Panc1 (cell line): ENCODE measurements at regions not wholly inside any gene's neighbourhood (a gene's known extent, or its start where the extent isn't known, plus 50 kb on each side); places are given as distances from the start of the nearest gene placed in this dataset.

Source experiments
- ATAC-seq: fragments of 200-7000 bp; cut with Tn5 transposase; 2 replicates; pipeline ENCODE4 v1.9.1; 2020; ENCODE audit warnings: mild to moderate bottlenecking, moderate library complexity
- BruUV-seq: library from RNA; stranded (reverse); fragments of 400-500 nt; replicated peaks from 2 replicates; lab custom pipeline; 2021; lab: Mats Ljungman, UMichigan
- CTCF ChIA-PET: fragments of 300-600 bp; sonication (Branson Sonifier 250); formaldehyde crosslinking; loops from one replicate; lab custom pipeline; 2022; ENCODE audit warnings: antibody characterized with exemption; lab: Charles Lee
- POLR2A ChIA-PET: fragments of 300-600 bp; sonication (Branson Sonifier 250); formaldehyde crosslinking; loops from one replicate; lab custom pipeline; 2022; ENCODE audit warnings: antibody characterized with exemption; lab: Charles Lee
- DNase-seq: peaks from one replicate; pipeline ENCODE4 v3.0.0-alpha.2; 2010; ENCODE audit warnings: low read depth, low spot score
- H3K27ac ChIP-seq: 2 replicates; pipeline ENCODE4 v1.5.1; 2011; ENCODE audit warnings: mild to moderate bottlenecking, low read length, inconsistent platforms
- H3K27me3 ChIP-seq: fragments of 200-500 bp; sonication (Bioruptor generic); 2 replicates; pipeline ENCODE4 v1.6.0; 2014; ENCODE audit warnings: low read length, inconsistent platforms; ENCODE audit not compliant: control insufficient read depth, insufficient read depth
- H3K36me3 ChIP-seq: fragments of 200-500 bp; sonication (Bioruptor generic); 2 replicates; pipeline ENCODE4 v1.5.1; 2014; ENCODE audit warnings: inconsistent platforms, mild to moderate bottlenecking, low read length, moderate library complexity; ENCODE audit not compliant: control insufficient read depth, insufficient read depth
- H3K4me1 ChIP-seq: 2 replicates; pipeline ENCODE4 v1.5.1; 2011; ENCODE audit warnings: inconsistent platforms, mild to moderate bottlenecking, low read length, moderate library complexity; ENCODE audit not compliant: control insufficient read depth, insufficient read depth
- H3K4me3 ChIP-seq, 2 experiments: 2 replicates each; pipeline ENCODE4 v1.5.1; 2011 to 2012; ENCODE audit warnings: low read depth in 2 of 2, low read length in 2 of 2, mild to moderate bottlenecking in 2 of 2, inconsistent platforms in 1 of 2, moderate library complexity in 1 of 2
- H3K9me3 ChIP-seq: fragments of 200-500 bp; sonication (Bioruptor generic); 2 replicates; pipeline ENCODE4 v1.5.1; 2014; ENCODE audit warnings: low read depth, mild to moderate bottlenecking, inconsistent platforms, low read length, moderate library complexity; ENCODE audit not compliant: control insufficient read depth, insufficient read depth
- POLR2AphosphoS5 ChIP-seq: IDR thresholded peaks from 2 replicates; pipeline ENCODE4 v1.6.1; 2012; ENCODE audit warnings: mild to moderate bottlenecking, low read depth, low read length, moderate library complexity
- SIN3A ChIP-seq: IDR thresholded peaks from 2 replicates; pipeline ENCODE4 v1.6.1; 2012; ENCODE audit warnings: low read depth, mild to moderate bottlenecking, low read length, moderate library complexity, borderline replicate concordance; ENCODE audit not compliant: insufficient read depth
- TCF7L2 ChIP-seq: IDR thresholded peaks from 2 replicates; pipeline ENCODE4 v1.6.1; 2011; ENCODE audit warnings: mild to moderate bottlenecking, low read depth, low read length, inconsistent platforms
- in situ Hi-C: cut with HindIII; loops from 2 replicates; pipeline ENCODE4 v1.10.0; 2016; ENCODE audit warnings: low sequenced_read_pairs, low pct_unique_long_range_greater_than_20kb
- intact Hi-C: fragments of 100-400 bp; cut with micrococcal nuclease; formaldehyde crosslinking; loops from one replicate; pipeline ENCODE4 v1.10.0; 2022; ENCODE audit not compliant: unreplicated experiment
- TF ChIP-seq, protein P1 (sequence below): fragments of 450-650 bp; IDR thresholded peaks from 2 replicates; pipeline ENCODE4 v1.5.1; 2017; ENCODE audit warnings: mild to moderate bottlenecking
- TF ChIP-seq, protein P2 (sequence below), 2 experiments: IDR thresholded peaks; 2 replicates each; pipeline ENCODE4 v1.6.1; 2011 to 2012; ENCODE audit warnings: low read depth in 2 of 2, control low read depth in 1 of 2, low read length in 1 of 2, mild to moderate bottlenecking in 1 of 2, moderate library complexity in 1 of 2; ENCODE audit not compliant: insufficient read depth in 1 of 2

DNA sequence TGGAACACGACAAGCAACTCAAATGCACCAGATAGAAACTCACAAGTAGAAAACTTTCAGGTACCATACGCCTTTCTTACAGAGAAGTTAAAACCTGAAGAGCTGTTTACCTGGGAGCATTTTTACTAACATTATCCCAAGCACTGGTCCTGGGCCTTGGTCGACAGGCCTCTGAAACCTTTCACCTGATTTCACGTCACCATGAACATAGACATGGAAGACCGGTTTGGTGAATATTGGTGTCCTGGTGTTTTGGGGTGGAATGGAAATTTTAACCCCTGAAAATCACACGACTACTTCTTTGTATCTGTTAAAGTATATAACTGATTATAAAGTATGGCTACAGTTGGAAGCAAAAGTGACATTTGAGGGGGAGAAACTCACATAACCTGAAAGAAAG is 176.6 kb upstream of the ARGLU1 start:
- no peaks in the 10 kb centered on the region for H3K9me3 ChIP-seq
- no peak overlapping the region for H3K4me3 ChIP-seq
- ChIA-PET POLR2A (no interaction called here), CTCF (no interaction called here)
- ATAC-seq (no peak), DNase-seq (no peak)
- TF ChIP-seq, protein P1, sequence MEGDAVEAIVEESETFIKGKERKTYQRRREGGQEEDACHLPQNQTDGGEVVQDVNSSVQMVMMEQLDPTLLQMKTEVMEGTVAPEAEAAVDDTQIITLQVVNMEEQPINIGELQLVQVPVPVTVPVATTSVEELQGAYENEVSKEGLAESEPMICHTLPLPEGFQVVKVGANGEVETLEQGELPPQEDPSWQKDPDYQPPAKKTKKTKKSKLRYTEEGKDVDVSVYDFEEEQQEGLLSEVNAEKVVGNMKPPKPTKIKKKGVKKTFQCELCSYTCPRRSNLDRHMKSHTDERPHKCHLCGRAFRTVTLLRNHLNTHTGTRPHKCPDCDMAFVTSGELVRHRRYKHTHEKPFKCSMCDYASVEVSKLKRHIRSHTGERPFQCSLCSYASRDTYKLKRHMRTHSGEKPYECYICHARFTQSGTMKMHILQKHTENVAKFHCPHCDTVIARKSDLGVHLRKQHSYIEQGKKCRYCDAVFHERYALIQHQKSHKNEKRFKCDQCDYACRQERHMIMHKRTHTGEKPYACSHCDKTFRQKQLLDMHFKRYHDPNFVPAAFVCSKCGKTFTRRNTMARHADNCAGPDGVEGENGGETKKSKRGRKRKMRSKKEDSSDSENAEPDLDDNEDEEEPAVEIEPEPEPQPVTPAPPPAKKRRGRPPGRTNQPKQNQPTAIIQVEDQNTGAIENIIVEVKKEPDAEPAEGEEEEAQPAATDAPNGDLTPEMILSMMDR, result no peak
- TF ChIP-seq, protein P2, sequence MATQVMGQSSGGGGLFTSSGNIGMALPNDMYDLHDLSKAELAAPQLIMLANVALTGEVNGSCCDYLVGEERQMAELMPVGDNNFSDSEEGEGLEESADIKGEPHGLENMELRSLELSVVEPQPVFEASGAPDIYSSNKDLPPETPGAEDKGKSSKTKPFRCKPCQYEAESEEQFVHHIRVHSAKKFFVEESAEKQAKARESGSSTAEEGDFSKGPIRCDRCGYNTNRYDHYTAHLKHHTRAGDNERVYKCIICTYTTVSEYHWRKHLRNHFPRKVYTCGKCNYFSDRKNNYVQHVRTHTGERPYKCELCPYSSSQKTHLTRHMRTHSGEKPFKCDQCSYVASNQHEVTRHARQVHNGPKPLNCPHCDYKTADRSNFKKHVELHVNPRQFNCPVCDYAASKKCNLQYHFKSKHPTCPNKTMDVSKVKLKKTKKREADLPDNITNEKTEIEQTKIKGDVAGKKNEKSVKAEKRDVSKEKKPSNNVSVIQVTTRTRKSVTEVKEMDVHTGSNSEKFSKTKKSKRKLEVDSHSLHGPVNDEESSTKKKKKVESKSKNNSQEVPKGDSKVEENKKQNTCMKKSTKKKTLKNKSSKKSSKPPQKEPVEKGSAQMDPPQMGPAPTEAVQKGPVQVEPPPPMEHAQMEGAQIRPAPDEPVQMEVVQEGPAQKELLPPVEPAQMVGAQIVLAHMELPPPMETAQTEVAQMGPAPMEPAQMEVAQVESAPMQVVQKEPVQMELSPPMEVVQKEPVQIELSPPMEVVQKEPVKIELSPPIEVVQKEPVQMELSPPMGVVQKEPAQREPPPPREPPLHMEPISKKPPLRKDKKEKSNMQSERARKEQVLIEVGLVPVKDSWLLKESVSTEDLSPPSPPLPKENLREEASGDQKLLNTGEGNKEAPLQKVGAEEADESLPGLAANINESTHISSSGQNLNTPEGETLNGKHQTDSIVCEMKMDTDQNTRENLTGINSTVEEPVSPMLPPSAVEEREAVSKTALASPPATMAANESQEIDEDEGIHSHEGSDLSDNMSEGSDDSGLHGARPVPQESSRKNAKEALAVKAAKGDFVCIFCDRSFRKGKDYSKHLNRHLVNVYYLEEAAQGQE (IDR thresholded peaks at IDR 0.05; ENCODE audit: insufficient read depth in 1 of 2, low read depth in 2 of 2, low read length in 1 of 2), result no peak
- TF ChIP-seq POLR2AphosphoS5, result no peak
- H3K27me3 ChIP-seq, result no peaks in the 10 kb centered on the region
- no peaks in the 10 kb centered on the region for H3K4me1 ChIP-seq
- no peak overlapping the region for H3K27ac ChIP-seq
- H3K36me3 ChIP-seq, result no peaks in the 10 kb centered on the region
- intact Hi-C loops (no loop called here), in situ Hi-C loops (no loop called here)
- no TSS peak for BruUV-seq

DNA sequence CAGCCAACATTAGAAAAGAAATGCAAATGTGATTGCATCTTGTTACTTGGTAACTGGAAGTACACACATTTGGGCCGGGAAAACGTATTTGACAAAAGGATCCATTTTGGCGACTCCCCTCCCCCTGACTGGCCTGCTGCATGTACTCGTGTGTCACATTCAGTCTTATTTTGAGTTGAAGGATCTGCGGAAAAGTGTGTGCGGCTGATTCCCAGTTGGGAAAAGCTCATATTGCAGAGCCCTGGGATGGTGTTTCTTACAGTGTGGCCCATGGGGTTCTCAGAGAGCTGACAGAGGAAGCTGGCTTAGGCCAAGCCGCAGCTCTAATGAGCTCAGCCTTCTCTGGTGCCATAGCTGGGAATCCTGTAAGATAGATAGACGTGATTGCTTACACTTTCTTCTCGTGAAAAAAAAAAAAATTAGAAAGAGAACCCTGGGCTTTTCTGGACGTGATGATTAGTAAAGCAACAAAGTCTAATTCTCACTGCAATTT is 170.3 kb upstream of the ARGLU1 start:
- ATAC-seq, result no peak
- no peak overlapping the region for H3K4me3 ChIP-seq
- H3K9me3 ChIP-seq, result no peaks in the 10 kb centered on the region
- CTCF ChIA-PET, result no interaction called here
- intact Hi-C loops (no loop called here), in situ Hi-C loops (no loop called here)
- POLR2A ChIA-PET, result no interaction called here
- H3K27ac ChIP-seq, result no peak overlapping the region
- no TSS peak for BruUV-seq
- no peaks in the 10 kb centered on the region for H3K36me3 ChIP-seq
- no peaks in the 10 kb centered on the region for H3K4me1 ChIP-seq
- TF ChIP-seq, protein P2 (IDR thresholded peaks at IDR 0.05; ENCODE audit: insufficient read depth in 1 of 2, low read depth in 2 of 2, low read length in 1 of 2), result no peak
- no peak for TF ChIP-seq TCF7L2
- TF ChIP-seq, protein P1, result no peak
- no peak for TF ChIP-seq POLR2AphosphoS5
- TF ChIP-seq SIN3A, result no peak
- DNase-seq, result no peak
- no peaks in the 10 kb centered on the region for H3K27me3 ChIP-seq
